HUDEP-2 (cell line): ENCODE measurements at regions not wholly inside any gene's neighbourhood (a gene's known extent, or its start where the extent isn't known, plus 50 kb on each side); places are given as distances from the start of the nearest gene placed in this dataset.

Source experiments
- DNase-seq, 76 experiments: peaks; one replicate each; lab custom pipeline; 2025; ENCODE audit not compliant: unreplicated experiment in 76 of 76; lab: John Stamatoyannopoulos, UW

GRCh38 chr10:6305401-6306321 lies 102.9 kb downstream of the PFKFB3 start:
- no peak for DNase-seq

- DNase-seq, result no peak
Observed at GRCh38 chr10:6306917-6307316, 104.2 kb downstream of the PFKFB3 start.

GRCh38 chr10:6309816-6310215 lies 107.1 kb downstream of the PFKFB3 start:
- DNase-seq, result no peak

GRCh38 chr10:6310977-6311376 lies 108.2 kb downstream of the PFKFB3 start:
- DNase-seq, result no peak

- no peak for DNase-seq
Observed at GRCh38 chr10:6311700-6312330, 109.1 kb downstream of the PFKFB3 start.

DNA sequence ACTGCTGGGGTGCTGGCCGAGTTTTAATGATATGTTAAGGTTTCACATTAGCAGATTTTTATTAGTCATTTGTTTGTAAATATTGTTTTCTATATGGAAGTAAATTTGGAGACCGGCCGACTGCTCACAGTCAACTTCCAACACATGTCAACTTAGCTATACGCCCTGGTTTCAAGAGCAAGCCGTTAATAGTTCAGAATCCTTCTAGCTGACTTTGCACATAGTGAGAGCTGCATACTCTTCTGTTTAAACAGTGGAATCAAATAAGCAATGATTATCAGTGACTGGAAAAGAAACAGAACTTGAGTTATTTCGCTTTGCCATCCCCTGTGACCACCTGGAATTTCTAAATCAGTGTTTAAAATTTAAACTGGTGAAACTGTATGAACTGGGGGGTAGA lies 109.9 kb downstream of the PFKFB3 start:
- no peak for DNase-seq

- no peak for DNase-seq
Observed at GRCh38 chr10:6313111-6313895, 110.6 kb downstream of the PFKFB3 start.

GRCh38 chr10:6314620-6315205 lies 112.0 kb downstream of the PFKFB3 start:
- DNase-seq, result no peak

DNA sequence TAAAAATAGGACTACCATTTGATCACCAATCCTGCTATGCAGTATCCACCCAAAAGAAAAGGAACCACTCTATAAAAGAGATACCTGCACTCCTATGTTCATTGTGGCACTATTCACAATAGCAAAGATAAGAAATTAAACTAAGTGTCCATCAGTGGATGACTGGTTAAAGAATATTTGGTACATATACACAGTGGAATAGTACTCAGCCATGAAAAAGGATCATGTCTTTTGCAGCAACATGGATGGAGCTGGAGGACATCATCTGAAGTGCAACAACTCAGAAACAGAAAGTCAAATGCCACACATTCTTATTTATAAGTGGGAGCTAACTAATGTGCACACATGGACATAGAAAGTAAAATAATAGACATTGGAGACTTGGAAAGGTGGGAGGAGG lies 116.4 kb downstream of the PFKFB3 start:
- no peak for DNase-seq

DNA sequence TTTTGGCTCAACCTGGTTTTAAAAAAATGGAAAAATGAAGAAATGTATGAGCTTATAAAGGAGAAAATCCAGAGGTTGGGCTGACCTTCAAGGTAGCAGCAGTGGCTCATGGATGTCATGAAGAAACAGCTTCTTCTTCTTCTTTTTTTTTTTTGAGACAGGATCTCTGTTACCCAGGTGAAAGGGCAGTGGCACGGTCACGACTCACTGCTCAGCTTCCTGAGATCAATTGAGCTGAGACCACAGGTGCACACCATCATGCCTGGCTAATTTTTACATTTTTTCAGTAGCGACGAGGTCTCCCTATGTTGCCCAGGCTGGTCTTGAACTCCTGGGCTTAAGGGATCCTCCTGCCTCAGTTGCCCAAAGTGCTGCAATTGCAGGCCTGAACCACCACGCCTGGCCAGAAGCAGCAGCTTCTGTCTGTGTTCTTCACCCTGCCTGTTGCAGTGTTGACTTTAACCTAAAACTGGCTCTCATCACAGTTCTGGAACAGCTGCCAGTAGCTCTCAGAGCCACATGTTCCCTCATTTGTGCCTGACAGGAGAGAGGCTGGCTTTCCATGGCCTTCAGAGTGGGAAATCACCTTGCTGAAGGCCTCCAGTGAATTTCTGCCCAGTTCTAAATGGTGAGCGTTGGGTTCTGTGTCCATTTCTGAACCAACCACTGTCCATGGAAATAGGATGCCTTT lies 117.7 kb downstream of the PFKFB3 start:
- no peak for DNase-seq

- DNase-seq, result no peak
Observed at GRCh38 chr10:6321880-6322279, 119.1 kb downstream of the PFKFB3 start.

DNA sequence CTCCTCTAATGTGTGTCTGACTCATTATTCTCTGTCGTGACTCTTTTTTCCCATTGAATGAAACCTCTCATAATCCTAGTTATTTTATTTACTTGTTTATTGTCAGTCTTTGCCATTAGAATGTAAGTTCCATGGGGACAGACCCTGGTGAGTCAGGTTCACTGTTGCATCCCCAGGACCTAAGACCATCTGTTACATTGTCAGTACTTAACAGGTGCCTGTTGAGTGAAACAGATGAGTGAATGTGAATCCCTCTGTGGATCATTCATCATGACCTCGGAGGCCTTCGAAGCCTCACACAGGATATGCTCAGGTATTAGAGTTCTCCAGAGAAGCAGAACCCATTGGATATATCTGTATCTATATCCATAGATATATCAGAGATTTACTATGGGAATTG lies 120.1 kb downstream of the PFKFB3 start:
- DNase-seq, result no peak

DNA sequence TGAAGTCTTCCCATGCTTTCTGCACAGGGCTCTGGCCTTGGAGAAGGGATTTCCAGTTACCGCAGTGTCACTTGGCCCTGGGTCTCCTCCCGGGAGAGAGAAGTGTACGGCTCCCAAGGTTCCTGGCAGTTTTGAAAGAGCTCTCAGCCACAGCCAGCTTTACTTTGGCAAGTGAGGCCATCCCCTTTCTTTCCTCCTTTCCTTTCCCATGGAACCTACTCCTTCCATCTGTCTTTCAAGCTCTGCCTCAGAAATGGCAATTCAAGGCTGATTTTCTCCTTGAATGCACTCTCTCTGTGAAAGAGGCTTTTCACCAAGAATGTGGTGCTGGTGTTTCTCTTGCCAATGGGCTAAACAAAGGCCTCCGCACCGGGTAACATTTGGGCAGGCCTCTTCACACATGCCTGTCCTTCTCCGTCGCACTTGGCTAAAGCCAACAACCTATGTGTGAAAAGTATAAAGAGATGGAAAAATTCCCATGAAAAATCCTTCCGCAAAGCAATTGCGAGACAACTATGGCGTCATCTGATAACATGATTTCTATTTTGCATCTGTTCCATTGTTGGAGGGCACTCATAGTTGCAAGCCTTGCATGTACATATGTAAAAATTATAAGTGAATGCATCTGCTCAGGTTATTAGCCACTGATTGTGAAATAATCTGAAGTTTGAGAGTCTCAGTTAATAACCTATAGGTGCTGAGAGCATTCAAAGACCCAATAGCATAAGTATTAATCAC lies 125.4 kb downstream of the PFKFB3 start:
- DNase-seq, result no peak

DNA sequence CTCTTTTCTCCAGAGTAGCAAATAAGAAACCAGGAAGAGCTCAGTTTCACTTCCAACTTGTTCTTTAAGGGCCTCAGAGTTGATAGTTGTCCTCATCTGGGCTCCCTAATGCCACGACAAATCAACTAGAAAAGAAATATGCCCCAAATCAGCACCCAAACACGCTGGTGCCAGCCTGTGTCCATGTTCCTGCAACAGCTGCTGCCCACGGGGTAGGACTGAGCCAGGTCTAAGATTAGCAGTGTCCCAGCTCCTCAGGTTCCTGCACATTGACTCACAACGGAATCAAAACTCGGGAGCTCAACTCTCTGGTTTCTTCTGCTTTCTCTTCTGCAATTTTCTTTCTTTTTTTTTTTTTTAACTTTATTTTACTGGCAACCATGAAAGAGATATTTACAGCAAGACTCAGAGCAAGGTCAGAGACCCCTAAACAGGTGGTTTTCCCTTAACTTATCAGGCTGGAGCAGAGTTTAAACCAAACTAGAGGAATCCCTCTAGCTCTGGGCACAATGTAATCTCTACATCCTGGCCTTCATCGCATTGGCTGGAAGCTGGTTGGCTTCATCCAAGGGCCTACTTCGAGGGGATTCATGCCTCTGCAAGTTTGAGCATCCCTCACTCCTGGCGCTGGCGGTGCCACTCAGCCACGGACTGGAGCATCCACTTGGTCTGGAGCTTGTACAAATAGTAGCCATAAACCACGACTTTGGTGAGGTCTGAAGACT lies 126.1 kb downstream of the PFKFB3 start:
- DNase-seq, result no peak

- DNase-seq, result no peak
Observed at GRCh38 chr10:6333086-6333485, 130.4 kb downstream of the PFKFB3 start.

DNA sequence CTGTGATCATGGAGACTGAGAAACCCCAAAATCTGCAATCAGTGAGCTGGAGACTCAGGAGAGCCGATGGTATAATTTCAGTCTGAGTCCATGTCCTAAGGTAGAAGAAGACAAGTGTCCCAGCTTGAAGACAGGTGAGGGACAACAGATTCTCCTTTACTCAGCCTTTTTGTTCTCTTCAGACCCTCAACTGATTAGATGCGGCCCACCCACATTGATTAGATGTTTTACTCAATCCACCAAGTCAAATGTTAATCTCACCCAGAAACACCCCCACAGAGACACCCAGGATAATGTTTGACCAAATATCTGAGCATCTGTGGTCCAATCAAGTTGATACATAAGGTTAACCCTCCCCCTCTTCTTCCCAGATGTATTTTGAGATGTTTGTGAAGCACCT lies 131.2 kb downstream of the PFKFB3 start:
- no peak for DNase-seq

DNA sequence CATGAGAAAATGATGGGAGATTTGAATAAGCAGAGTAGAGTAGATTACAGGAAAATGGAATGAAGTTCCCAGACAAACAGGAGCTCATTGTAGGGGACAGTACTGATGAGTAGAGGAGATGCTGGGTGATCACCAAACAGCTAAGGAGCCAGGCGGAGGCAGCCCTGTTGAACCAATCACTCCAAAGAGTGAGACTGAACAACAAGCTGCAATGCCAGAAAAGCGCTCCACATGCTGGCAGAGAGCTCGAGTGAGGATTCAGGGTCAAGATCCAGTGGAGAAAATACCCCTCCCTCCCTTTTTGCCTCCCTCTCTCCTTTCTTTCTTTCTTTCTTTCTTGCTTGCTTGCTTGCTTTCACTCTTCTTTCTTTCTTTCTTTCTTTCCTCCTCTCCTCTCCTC lies 133.3 kb downstream of the PFKFB3 start:
- no peak for DNase-seq

DNA sequence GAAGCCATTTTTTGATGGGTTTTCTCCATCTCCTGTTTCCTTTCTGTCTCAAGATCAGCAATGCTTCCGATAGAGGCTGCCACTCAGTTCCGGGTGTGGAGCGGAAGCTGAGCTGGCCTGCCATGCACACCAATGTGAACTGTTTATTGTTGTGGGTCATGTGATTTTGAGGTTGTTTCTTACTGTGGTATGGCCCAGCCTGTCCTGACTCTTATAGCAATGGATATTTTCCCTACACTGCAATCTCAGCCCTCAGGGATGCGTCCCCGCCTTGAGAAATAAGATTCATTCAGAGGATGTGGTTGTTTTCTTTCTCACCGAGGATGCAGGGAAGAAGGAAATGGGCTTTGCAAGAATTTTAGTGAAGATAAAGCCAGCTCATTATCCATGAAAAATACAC lies 134.7 kb downstream of the PFKFB3 start:
- no peak for DNase-seq

DNA sequence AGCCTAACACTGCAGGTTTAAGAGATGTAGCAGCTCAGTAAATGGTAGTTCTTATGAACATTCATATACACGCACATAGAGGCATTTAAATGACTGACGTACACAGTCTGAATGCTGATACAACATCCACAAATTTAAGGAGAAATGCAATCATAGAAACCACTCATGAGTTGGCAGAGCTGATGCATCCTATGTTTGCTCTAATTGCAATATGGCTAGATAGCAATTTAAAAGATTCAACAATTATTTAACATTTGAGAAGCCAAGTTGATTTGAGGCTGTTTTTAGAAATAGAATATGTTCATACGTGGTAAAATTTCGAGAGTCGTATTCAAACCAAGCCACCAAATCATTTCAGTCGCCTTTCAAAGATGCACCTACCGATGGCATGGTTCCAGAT lies 135.6 kb downstream of the PFKFB3 start:
- DNase-seq, result no peak
